Stomach (tissue), 4 donors: ENCODE measurements at regions not wholly inside any gene's neighbourhood (a gene's known extent, or its start where the extent isn't known, plus 50 kb on each side); places are given as distances from the start of the nearest gene placed in this dataset.

ENCODE experiments used
- EP300 ChIP-seq: sonication (generic); formaldehyde crosslinking; IDR thresholded peaks from one replicate; pipeline ENCODE4 v1.6.1; 2017; ENCODE audit warnings: antibody characterized with exemption
- POLR2A ChIP-seq, 4 donors: fragments of 450-650 bp; IDR thresholded peaks; one replicate each; pipeline ENCODE4 v1.6.1; 2016; ENCODE audit warnings: antibody characterized with exemption in 4 of 4, control low read depth in 2 of 4, mild to moderate bottlenecking in 1 of 4, moderate library complexity in 1 of 4
- TF ChIP-seq, protein P1 (sequence below), 7 experiments: fragments of 450-650 bp in 4 of 7; fragments of 200-600 bp in 3 of 7; sonication (generic) in 3 of 7; IDR thresholded peaks; one replicate each; pipeline ENCODE4 v1.5.1; 2016 to 2019; ENCODE audit warnings: antibody characterized with exemption in 7 of 7, control low read depth in 2 of 7, mild to moderate bottlenecking in 1 of 7

DNA sequence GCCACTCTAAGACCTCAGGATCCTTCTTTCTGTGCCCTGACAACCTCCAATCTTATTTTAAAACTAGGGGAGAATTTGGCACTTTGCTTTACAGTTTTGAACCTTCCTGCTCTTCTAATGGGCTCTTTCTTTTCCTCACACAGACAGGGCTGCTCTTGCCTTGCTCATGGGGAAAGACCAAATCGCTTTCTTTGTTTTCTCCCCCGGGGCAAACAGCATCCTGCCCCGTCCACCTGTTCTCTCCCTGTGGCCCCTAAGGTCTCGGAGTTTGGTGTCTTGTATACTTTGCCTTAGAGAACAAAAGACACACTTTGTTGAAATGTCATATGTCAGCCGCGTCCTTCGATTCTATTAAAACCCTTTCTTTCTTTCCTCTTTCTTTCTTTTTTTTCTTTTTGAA is 306.7 kb upstream of the SALL1 start:
- TF ChIP-seq, protein P1, sequence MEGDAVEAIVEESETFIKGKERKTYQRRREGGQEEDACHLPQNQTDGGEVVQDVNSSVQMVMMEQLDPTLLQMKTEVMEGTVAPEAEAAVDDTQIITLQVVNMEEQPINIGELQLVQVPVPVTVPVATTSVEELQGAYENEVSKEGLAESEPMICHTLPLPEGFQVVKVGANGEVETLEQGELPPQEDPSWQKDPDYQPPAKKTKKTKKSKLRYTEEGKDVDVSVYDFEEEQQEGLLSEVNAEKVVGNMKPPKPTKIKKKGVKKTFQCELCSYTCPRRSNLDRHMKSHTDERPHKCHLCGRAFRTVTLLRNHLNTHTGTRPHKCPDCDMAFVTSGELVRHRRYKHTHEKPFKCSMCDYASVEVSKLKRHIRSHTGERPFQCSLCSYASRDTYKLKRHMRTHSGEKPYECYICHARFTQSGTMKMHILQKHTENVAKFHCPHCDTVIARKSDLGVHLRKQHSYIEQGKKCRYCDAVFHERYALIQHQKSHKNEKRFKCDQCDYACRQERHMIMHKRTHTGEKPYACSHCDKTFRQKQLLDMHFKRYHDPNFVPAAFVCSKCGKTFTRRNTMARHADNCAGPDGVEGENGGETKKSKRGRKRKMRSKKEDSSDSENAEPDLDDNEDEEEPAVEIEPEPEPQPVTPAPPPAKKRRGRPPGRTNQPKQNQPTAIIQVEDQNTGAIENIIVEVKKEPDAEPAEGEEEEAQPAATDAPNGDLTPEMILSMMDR (IDR thresholded peaks at IDR 0.05), result no peak
- TF ChIP-seq EP300 (no peak), POLR2A (IDR thresholded peaks at IDR 0.05) (no peak)
